ENCODE measurements at regions not wholly inside any gene's neighbourhood (a gene's known extent, or its start where the extent isn't known, plus 50 kb on each side); places are given as distances from the start of the nearest gene placed in this dataset.

DNA sequence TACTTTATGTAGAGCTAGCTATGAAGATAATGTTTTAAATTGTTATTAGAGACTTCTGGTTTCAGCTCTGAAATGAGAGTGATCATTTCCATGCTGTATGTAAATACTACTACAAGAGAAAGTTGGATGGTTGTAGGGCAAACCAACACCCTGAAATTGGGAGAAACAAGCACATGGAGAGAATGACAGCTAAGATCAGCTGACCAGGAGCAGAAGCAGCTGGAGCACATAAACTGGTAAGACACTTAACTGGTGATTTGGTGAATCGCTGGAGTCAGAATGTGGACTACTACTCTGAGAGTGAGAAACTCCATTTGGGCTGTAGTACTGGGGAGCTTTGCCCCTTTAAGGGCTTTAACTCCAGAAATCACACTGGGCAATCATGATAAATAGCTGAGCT is 226.8 kb downstream of the RND3 start:
- Histone ChIP-seq H3K4me3 (replicated peaks in 1 of 3; ENCODE audit: insufficient read depth in 1 of 3, low read depth in 1 of 3, low read length in 3 of 3) (no peak overlapping the region), H3K9me1 (replicated peaks; ENCODE audit: control insufficient read depth, extremely low read depth, insufficient read depth, low read length) (no peaks in the 10 kb centered on the region), H4K20me1 (replicated peaks; ENCODE audit: control insufficient read depth, extremely low read depth, insufficient read depth, low read length) (no peaks in the 10 kb centered on the region), H2AFZ (ENCODE audit: low read depth, low read length) (no peak overlapping the region), H3K27ac (ENCODE audit: insufficient read depth, low read depth, low read length) (no peak overlapping the region), H3K9ac (replicated peaks; ENCODE audit: extremely low read depth, insufficient read depth, low read length) (no peak overlapping the region), H3K9me3 (replicated peaks; ENCODE audit: control insufficient read depth, insufficient read depth, low read length) (no peaks in the 10 kb centered on the region), H3K4me2 (ENCODE audit: insufficient read depth, low read length) (no peak overlapping the region), H3K36me3 (ENCODE audit: control insufficient read depth in 2 of 2, extremely low read depth in 1 of 2, insufficient read depth in 2 of 2, low read length in 2 of 2) (no peaks in the 10 kb centered on the region), H3K4me1 (ENCODE audit: control insufficient read depth, extremely low read depth, insufficient read depth, low read length) (no peaks in the 10 kb centered on the region), H3K79me2 (ENCODE audit: control insufficient read depth, insufficient read depth, low read length) (no peaks in the 10 kb centered on the region), H3K27me3 (ENCODE audit: control insufficient read depth in 2 of 2, insufficient read depth in 2 of 2, low read length in 2 of 2) (no peaks in the 10 kb centered on the region)
- no peak for FAIRE-seq
- TF ChIP-seq MYC (IDR thresholded peaks at IDR 0.05; ENCODE audit: low read depth, low read length) (no peak), FOS (IDR thresholded peaks at IDR 0.05; ENCODE audit: borderline replicate concordance, insufficient read depth, low read length) (no peak), EZH2 (IDR thresholded peaks at IDR 0.05; ENCODE audit: borderline replicate concordance, low read depth, low read length, severe bottlenecking) (no peak), POLR2AphosphoS5 (IDR thresholded peaks at IDR 0.05; ENCODE audit: insufficient read depth, low read depth, low read length) (no peak), GATA2 (IDR thresholded peaks at IDR 0.05; ENCODE audit: insufficient read depth, insufficient read length, low read depth, low read length) (no peak), POLR2A (IDR thresholded peaks at IDR 0.05; ENCODE audit: low read depth, low read length) (no peak), JUN (IDR thresholded peaks at IDR 0.05; ENCODE audit: borderline replicate concordance, insufficient read depth, insufficient read length, low read depth) (no peak)
- TF ChIP-seq, protein P1, sequence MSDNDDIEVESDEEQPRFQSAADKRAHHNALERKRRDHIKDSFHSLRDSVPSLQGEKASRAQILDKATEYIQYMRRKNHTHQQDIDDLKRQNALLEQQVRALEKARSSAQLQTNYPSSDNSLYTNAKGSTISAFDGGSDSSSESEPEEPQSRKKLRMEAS (IDR thresholded peaks at IDR 0.05; ENCODE audit: insufficient read depth, insufficient read length): no peak
- TF ChIP-seq, protein P2, sequence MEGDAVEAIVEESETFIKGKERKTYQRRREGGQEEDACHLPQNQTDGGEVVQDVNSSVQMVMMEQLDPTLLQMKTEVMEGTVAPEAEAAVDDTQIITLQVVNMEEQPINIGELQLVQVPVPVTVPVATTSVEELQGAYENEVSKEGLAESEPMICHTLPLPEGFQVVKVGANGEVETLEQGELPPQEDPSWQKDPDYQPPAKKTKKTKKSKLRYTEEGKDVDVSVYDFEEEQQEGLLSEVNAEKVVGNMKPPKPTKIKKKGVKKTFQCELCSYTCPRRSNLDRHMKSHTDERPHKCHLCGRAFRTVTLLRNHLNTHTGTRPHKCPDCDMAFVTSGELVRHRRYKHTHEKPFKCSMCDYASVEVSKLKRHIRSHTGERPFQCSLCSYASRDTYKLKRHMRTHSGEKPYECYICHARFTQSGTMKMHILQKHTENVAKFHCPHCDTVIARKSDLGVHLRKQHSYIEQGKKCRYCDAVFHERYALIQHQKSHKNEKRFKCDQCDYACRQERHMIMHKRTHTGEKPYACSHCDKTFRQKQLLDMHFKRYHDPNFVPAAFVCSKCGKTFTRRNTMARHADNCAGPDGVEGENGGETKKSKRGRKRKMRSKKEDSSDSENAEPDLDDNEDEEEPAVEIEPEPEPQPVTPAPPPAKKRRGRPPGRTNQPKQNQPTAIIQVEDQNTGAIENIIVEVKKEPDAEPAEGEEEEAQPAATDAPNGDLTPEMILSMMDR (IDR thresholded peaks at IDR 0.05; ENCODE audit: extremely low read depth in 1 of 2, insufficient read depth in 1 of 2, low read depth in 1 of 2, low read length in 2 of 2): no peak
- intact Hi-C loops (cut with micrococcal nuclease) (no loop called here), dilution Hi-C loops (cut with MboI; ENCODE audit: extremely low pct_ligation_motif_present, low sequenced_read_pairs) (no loop called here)
- no TSS peak for BruUV-seq (replicated peaks)
- DNase-seq (ENCODE audit: low read depth, low spot score): no peak
- ChIA-PET POLR2A (no interaction called here), CTCF (no interaction called here)
